ENCODE measurements at regions not wholly inside any gene's neighbourhood (a gene's known extent, or its start where the extent isn't known, plus 50 kb on each side); places are given as distances from the start of the nearest gene placed in this dataset.
"Not testable (repeated sequence)": the region's sequence is repeated elsewhere in the genome, so short reads cannot be mapped to it uniquely, and the experiment has no call there.

DNA sequence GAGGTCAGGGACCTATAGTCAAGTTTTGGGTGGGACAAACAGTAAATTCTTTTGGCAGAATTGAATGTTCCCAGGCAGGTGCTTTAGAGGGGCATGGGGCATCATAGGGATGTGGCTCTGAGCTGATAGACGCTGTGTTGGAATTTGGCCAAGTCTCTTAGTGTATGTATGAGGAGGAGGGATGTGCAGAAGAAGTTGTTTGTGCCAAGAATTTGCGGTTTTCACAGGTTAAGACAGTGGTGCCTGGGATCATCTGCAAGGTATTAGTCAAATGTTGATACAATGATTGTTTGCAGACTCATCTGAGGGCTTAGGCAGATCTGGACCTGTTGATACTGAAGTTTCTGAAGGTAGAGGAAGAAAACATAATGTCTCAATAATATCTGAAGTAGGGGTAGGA lies 519.4 kb downstream of the SPATA31A6 start:
- not testable (repeated sequence) for TF ChIP-seq POLR2AphosphoS5 (IDR thresholded peaks at IDR 0.05; ENCODE audit: low read depth, low read length); SPI1 (IDR thresholded peaks at IDR 0.05; ENCODE audit: low read depth, low read length); POLR2A (IDR thresholded peaks at IDR 0.05; ENCODE audit: low read depth, low read length); TAF1 (IDR thresholded peaks at IDR 0.05; ENCODE audit: low read depth, low read length); PAX5 (IDR thresholded peaks at IDR 0.05; ENCODE audit: insufficient read depth, low read length, severe bottlenecking); POU2F2 (IDR thresholded peaks at IDR 0.05; ENCODE audit: low read depth, low read length)

All from GM12891 (cell line).